ENCODE measurements at regions not wholly inside any gene's neighbourhood (a gene's known extent, or its start where the extent isn't known, plus 50 kb on each side); places are given as distances from the start of the nearest gene placed in this dataset.

DNA sequence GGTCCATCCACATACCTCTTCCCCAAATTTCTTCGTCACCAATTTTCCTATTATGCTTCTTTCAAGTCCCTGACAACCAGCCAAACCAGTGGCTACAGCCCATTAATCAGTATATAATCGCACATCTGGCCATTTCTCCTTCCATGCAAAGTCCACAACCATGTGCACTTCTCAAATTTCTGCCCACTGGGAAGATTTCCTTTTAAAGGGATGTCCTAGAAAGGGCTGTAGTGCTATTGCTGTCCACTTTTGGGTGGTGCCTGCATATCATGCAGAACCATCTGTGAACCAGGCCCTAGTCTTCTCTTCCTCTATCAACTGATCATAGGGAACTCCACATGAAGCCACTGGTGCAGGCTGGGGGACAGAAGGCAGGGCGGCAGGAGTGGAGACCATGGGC is 55.2 kb upstream of the MID1IP1 start:
- H3K36me3 ChIP-seq (replicated peaks in 1 of 2; ENCODE audit: control insufficient read depth in 1 of 2, insufficient read depth in 2 of 2, low read length in 2 of 2): no peaks in the 10 kb centered on the region
- no peak overlapping the region for H3K4me3 ChIP-seq (replicated peaks in 1 of 3; ENCODE audit: insufficient read depth in 1 of 3, low read depth in 2 of 3, low read length in 3 of 3)
- no peak overlapping the region for H2AFZ ChIP-seq (ENCODE audit: low read length)
- TF ChIP-seq EHMT2 (IDR thresholded peaks at IDR 0.05; ENCODE audit: borderline replicate concordance, low read depth, low read length) (no peak), SPEN (CRISPR knock-in tag; IDR thresholded peaks at IDR 0.05; ENCODE audit: low read depth) (no peak), ZNF230 (CRISPR knock-in tag; IDR thresholded peaks at IDR 0.05) (no peak), ZNF891 (CRISPR knock-in tag; IDR thresholded peaks at IDR 0.05) (no peak), GPN1 (CRISPR knock-in tag; IDR thresholded peaks at IDR 0.05; ENCODE audit: borderline replicate concordance) (no peak), FOXJ3 (CRISPR knock-in tag; IDR thresholded peaks at IDR 0.05; ENCODE audit: borderline replicate concordance) (no peak), ZNF619 (CRISPR knock-in tag; IDR thresholded peaks at IDR 0.05) (no peak), TEAD2 (CRISPR knock-in tag; IDR thresholded peaks at IDR 0.05) (no peak), ZNF569 (CRISPR knock-in tag; IDR thresholded peaks at IDR 0.05; ENCODE audit: borderline replicate concordance) (no peak)
- TF ChIP-seq, protein P1, sequence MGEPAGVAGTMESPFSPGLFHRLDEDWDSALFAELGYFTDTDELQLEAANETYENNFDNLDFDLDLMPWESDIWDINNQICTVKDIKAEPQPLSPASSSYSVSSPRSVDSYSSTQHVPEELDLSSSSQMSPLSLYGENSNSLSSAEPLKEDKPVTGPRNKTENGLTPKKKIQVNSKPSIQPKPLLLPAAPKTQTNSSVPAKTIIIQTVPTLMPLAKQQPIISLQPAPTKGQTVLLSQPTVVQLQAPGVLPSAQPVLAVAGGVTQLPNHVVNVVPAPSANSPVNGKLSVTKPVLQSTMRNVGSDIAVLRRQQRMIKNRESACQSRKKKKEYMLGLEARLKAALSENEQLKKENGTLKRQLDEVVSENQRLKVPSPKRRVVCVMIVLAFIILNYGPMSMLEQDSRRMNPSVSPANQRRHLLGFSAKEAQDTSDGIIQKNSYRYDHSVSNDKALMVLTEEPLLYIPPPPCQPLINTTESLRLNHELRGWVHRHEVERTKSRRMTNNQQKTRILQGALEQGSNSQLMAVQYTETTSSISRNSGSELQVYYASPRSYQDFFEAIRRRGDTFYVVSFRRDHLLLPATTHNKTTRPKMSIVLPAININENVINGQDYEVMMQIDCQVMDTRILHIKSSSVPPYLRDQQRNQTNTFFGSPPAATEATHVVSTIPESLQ (CRISPR knock-in tag; conservative IDR thresholded peaks at IDR 0.05): no peak
- TF ChIP-seq, protein P2, sequence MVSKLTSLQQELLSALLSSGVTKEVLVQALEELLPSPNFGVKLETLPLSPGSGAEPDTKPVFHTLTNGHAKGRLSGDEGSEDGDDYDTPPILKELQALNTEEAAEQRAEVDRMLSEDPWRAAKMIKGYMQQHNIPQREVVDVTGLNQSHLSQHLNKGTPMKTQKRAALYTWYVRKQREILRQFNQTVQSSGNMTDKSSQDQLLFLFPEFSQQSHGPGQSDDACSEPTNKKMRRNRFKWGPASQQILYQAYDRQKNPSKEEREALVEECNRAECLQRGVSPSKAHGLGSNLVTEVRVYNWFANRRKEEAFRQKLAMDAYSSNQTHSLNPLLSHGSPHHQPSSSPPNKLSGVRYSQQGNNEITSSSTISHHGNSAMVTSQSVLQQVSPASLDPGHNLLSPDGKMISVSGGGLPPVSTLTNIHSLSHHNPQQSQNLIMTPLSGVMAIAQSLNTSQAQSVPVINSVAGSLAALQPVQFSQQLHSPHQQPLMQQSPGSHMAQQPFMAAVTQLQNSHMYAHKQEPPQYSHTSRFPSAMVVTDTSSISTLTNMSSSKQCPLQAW (CRISPR knock-in tag; IDR thresholded peaks at IDR 0.05): no peak
- TF ChIP-seq, protein P3, sequence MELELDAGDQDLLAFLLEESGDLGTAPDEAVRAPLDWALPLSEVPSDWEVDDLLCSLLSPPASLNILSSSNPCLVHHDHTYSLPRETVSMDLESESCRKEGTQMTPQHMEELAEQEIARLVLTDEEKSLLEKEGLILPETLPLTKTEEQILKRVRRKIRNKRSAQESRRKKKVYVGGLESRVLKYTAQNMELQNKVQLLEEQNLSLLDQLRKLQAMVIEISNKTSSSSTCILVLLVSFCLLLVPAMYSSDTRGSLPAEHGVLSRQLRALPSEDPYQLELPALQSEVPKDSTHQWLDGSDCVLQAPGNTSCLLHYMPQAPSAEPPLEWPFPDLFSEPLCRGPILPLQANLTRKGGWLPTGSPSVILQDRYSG (CRISPR knock-in tag; IDR thresholded peaks at IDR 0.05): no peak
- in situ Hi-C loops (cut with HindIII; ENCODE audit: extremely low pct_ligation_motif_present, low pct_unique_long_range_greater_than_20kb) (no loop called here), intact Hi-C loops (cut with micrococcal nuclease; ENCODE audit: unreplicated experiment) (no loop called here)
- ATAC-seq: no peak
- no TSS peak for BruUV-seq (replicated peaks)
- no peaks in the 10 kb centered on the region for H3K9me3 ChIP-seq (ENCODE audit: low read length)
- WGBS (ENCODE audit: low lambda C conversion rate): 33% methylated on average over 2 of the region's 3 CpGs
- no peaks in the 10 kb centered on the region for H4K20me1 ChIP-seq (ENCODE audit: insufficient read depth, low read length)
- no peaks in the 10 kb centered on the region for H3K27me3 ChIP-seq (ENCODE audit: control insufficient read depth in 1 of 2, insufficient read depth in 2 of 2, low read length in 2 of 2)
- H3K79me2 ChIP-seq (ENCODE audit: insufficient read depth, low read length): no peaks in the 10 kb centered on the region
- H3K9ac ChIP-seq (ENCODE audit: insufficient read depth, low read depth, low read length): no peak overlapping the region
- POLR2A ChIA-PET: no interaction called here
- no peak overlapping the region for H3K27ac ChIP-seq (ENCODE audit: extremely low read length, insufficient read depth, low read length)
- H3K4me2 ChIP-seq (ENCODE audit: low read depth, low read length): no peak overlapping the region
- no peak for DNase-seq (ENCODE audit: low spot score)
- CTCF ChIA-PET (ENCODE audit: low intra/inter-chr PET ratio, low total read pairs): no interaction called here
- no peaks in the 10 kb centered on the region for H3K4me1 ChIP-seq (ENCODE audit: insufficient read depth, low read length)
- FAIRE-seq: no peak

Data from HepG2 (cell line).